Fibroblast of lung (primary cell): ENCODE measurements at regions not wholly inside any gene's neighbourhood (a gene's known extent, or its start where the extent isn't known, plus 50 kb on each side); places are given as distances from the start of the nearest gene placed in this dataset.

ENCODE experiments used
- DNase-seq, 2 donors: peaks; one replicate each; pipeline versions ENCODE4 v3.0.0 to v3.0.0-alpha.2; 2010; ENCODE audit warnings: low read depth in 2 of 2
- H2AFZ ChIP-seq: 2 replicates; pipeline ENCODE4 v1.5.1; 2012; ENCODE audit warnings: low read length, control low read depth, inconsistent platforms
- H3K27ac ChIP-seq: 2 replicates; pipeline ENCODE4 v1.5.1; 2011; ENCODE audit warnings: low read length, control low read depth; ENCODE audit not compliant: insufficient read depth
- H3K27me3 ChIP-seq: 2 replicates; pipeline ENCODE4 v1.5.1; 2011; ENCODE audit warnings: mild to moderate bottlenecking, low read length; ENCODE audit not compliant: control insufficient read depth, insufficient read depth
- H3K36me3 ChIP-seq: 2 replicates; pipeline ENCODE4 v1.5.1; 2011; ENCODE audit warnings: low read length; ENCODE audit not compliant: control insufficient read depth, insufficient read depth
- H3K4me1 ChIP-seq: 2 replicates; pipeline ENCODE4 v1.5.1; 2011; ENCODE audit warnings: low read length; ENCODE audit not compliant: control insufficient read depth, insufficient read depth; ENCODE audit errors: extremely low read depth
- H3K4me2 ChIP-seq: 2 replicates; pipeline ENCODE4 v1.5.1; 2011; ENCODE audit warnings: low read length, control low read depth; ENCODE audit not compliant: insufficient read depth; ENCODE audit errors: extremely low read depth
- H3K4me3 ChIP-seq, 4 experiments: fragments of 200-600 bp in 1 of 4; sonication (generic) in 1 of 4; replicated peaks in 1 of 4; 2 replicates each; pipeline ENCODE4 v1.5.1; 2011 to 2016; ENCODE audit warnings: low read length in 4 of 4, low read depth in 3 of 4, mild to moderate bottlenecking in 3 of 4, control low read depth in 2 of 4, inconsistent platforms in 1 of 4, mixed read lengths in 1 of 4; ENCODE audit not compliant: insufficient read depth in 1 of 4; ENCODE audit errors: control extremely low read depth in 1 of 4
- H3K79me2 ChIP-seq: 2 replicates; pipeline ENCODE4 v1.5.1; 2012; ENCODE audit warnings: mild to moderate bottlenecking, low read length, inconsistent platforms; ENCODE audit not compliant: control insufficient read depth, insufficient read depth
- H3K9ac ChIP-seq: 2 replicates; pipeline ENCODE4 v1.5.1; 2011; ENCODE audit warnings: mild to moderate bottlenecking, low read length, control low read depth; ENCODE audit not compliant: insufficient read depth
- H3K9me3 ChIP-seq: 2 replicates; pipeline ENCODE4 v1.5.1; 2012; ENCODE audit warnings: low read depth, low read length; ENCODE audit not compliant: control insufficient read depth, insufficient read depth
- H4K20me1 ChIP-seq: 2 replicates; pipeline ENCODE4 v1.5.1; 2011; ENCODE audit warnings: low read length; ENCODE audit not compliant: control insufficient read depth, insufficient read depth; ENCODE audit errors: extremely low read depth
- EZH2 ChIP-seq: IDR thresholded peaks from 2 replicates; pipeline ENCODE4 v1.5.1; 2012; ENCODE audit warnings: low read length, control low read depth, mild to moderate bottlenecking; ENCODE audit errors: missing control alignments
- TF ChIP-seq, protein P1 (sequence below), 2 donors: IDR thresholded peaks in 1 of 2; conservative IDR thresholded peaks in 1 of 2; 1 replicate in 1 of 2; 2 replicates in 1 of 2; pipeline ENCODE4 v1.5.1; 2011 to 2012; ENCODE audit warnings: low read length in 2 of 2, control low read depth in 1 of 2, inconsistent platforms in 1 of 2, low read depth in 1 of 2, mild to moderate bottlenecking in 1 of 2

DNA sequence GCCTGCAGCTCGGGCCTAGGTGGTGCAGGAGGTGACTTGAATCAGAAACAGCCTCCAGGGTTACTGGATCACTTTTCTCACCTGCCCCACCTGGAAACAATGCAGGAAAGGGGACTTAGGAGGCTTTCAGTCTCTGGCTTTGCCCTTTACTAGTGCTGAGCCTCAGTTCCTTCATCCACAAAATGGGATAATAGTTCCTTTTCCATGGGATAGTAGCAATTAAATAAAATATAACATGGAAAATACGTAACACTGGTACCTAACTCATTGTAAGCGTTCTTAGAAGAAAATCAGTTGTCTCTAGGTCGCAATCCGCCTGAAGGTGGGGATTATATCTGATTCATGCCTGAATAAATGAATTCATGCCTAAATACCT lies 91.4 kb upstream of the CALM2 start:
- no peaks in the 10 kb centered on the region for H3K79me2 ChIP-seq
- no peak for DNase-seq
- no peak overlapping the region for H3K27ac ChIP-seq
- H3K4me1 ChIP-seq, result peaks cover 5% of the 10 kb centered on the region
- H3K4me3 ChIP-seq, result no peak overlapping the region
- TF ChIP-seq EZH2, result no peak
- TF ChIP-seq, protein P1, sequence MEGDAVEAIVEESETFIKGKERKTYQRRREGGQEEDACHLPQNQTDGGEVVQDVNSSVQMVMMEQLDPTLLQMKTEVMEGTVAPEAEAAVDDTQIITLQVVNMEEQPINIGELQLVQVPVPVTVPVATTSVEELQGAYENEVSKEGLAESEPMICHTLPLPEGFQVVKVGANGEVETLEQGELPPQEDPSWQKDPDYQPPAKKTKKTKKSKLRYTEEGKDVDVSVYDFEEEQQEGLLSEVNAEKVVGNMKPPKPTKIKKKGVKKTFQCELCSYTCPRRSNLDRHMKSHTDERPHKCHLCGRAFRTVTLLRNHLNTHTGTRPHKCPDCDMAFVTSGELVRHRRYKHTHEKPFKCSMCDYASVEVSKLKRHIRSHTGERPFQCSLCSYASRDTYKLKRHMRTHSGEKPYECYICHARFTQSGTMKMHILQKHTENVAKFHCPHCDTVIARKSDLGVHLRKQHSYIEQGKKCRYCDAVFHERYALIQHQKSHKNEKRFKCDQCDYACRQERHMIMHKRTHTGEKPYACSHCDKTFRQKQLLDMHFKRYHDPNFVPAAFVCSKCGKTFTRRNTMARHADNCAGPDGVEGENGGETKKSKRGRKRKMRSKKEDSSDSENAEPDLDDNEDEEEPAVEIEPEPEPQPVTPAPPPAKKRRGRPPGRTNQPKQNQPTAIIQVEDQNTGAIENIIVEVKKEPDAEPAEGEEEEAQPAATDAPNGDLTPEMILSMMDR (conservative IDR thresholded peaks at IDR 0.05 in 1 of 2, IDR thresholded peaks at IDR 0.05 in 1 of 2; ENCODE audit: low read depth in 1 of 2, low read length in 2 of 2), result no peak
- H3K27me3 ChIP-seq, result no peaks in the 10 kb centered on the region
- H3K4me2 ChIP-seq, result no peak overlapping the region
- no peak overlapping the region for H3K9ac ChIP-seq
- H3K36me3 ChIP-seq, result no peaks in the 10 kb centered on the region
- H3K9me3 ChIP-seq, result no peaks in the 10 kb centered on the region
- no peaks in the 10 kb centered on the region for H4K20me1 ChIP-seq
- no peak overlapping the region for H2AFZ ChIP-seq

DNA sequence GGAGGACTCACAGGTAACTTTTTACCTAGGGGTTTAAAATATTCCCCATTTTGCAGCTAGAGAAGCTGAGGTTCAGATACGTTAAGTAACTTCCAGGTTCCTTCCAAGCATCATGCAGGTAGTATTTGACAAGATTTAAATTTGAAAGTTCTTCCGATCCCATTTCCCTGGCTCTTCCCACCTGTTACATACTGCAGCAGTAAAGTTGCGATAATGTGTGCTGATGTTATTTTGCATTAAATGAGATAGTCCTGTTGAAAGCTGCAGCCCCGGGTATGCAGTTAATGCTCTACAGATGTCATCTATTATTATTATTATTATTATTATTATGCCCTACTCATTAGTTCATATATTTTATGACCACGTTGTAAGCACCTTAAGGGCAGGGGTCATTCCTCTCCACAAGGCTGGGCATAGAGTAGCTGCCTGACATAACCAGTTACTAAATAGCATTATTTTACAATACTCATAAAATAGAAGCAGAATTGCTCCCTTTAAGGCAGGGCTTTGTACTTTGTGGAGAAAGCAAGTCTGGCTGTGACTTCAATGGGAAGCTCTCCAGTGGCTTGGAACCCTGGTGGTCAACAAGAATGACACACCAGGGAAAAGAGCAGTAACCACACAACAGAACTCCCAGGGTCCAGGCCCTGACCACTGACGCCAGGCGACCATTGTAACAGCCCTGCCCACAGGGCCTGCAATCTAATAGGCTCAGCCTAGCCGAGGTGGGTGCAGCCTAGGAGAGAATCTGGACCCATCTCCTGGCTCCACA lies 90.8 kb upstream of the CALM2 start:
- TF ChIP-seq, protein P1 (conservative IDR thresholded peaks at IDR 0.05 in 1 of 2, IDR thresholded peaks at IDR 0.05 in 1 of 2; ENCODE audit: low read depth in 1 of 2, low read length in 2 of 2), result no peak
- no peak for TF ChIP-seq EZH2
- no peaks in the 10 kb centered on the region for H3K27me3 ChIP-seq
- no peaks in the 10 kb centered on the region for H3K9me3 ChIP-seq
- H3K4me3 ChIP-seq, result no peak overlapping the region
- no peak overlapping the region for H2AFZ ChIP-seq
- H3K79me2 ChIP-seq, result no peaks in the 10 kb centered on the region
- no peak overlapping the region for H3K9ac ChIP-seq
- H3K4me1 ChIP-seq, result peaks cover 5% of the 10 kb centered on the region
- no peaks in the 10 kb centered on the region for H3K36me3 ChIP-seq
- no peak for DNase-seq
- H3K27ac ChIP-seq, result no peak overlapping the region
- no peaks in the 10 kb centered on the region for H4K20me1 ChIP-seq
- no peak overlapping the region for H3K4me2 ChIP-seq

DNA sequence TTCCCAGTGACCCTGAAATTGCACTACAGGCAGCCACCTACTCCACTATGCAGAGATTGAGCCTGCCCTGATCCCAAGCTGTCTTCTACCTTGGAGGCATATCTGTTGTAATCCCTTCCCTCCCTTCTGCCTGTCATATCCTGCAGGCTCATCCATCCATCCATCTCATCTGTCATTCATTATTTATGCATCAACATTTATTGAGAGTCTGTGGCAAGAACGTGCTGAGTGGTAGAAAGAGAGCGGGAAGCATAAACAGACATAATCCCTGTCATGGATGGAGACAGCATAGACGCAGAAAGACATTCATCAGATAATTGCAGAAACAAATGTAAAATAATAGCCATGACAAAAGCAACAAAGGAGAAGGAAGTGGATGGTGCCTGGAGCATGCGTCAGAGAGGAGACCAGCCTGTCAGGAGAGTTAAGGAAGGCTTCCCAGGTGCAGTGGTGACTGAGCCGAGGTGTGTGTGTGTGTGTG lies 89.5 kb upstream of the CALM2 start:
- H3K79me2 ChIP-seq, result no peaks in the 10 kb centered on the region
- no peaks in the 10 kb centered on the region for H4K20me1 ChIP-seq
- TF ChIP-seq, protein P1 (conservative IDR thresholded peaks at IDR 0.05 in 1 of 2, IDR thresholded peaks at IDR 0.05 in 1 of 2; ENCODE audit: low read depth in 1 of 2, low read length in 2 of 2), result no peak
- TF ChIP-seq EZH2, result no peak
- no peaks in the 10 kb centered on the region for H3K36me3 ChIP-seq
- H2AFZ ChIP-seq, result no peak overlapping the region
- no peak overlapping the region for H3K9ac ChIP-seq
- H3K4me3 ChIP-seq, result no peak overlapping the region
- no peak overlapping the region for H3K27ac ChIP-seq
- H3K4me2 ChIP-seq, result no peak overlapping the region
- no peaks in the 10 kb centered on the region for H3K27me3 ChIP-seq
- peak in 1 of 2 donors; percentile 51 for DNase-seq
- H3K4me1 ChIP-seq, result peaks cover 5% of the 10 kb centered on the region
- no peaks in the 10 kb centered on the region for H3K9me3 ChIP-seq
